NCI-H146 treated with DMSO at 0.1 percent for 48 hours (cell line): ENCODE measurements at regions not wholly inside any gene's neighbourhood (a gene's known extent, or its start where the extent isn't known, plus 50 kb on each side); places are given as distances from the start of the nearest gene placed in this dataset.
"Not testable (repeated sequence)": the region's sequence is repeated elsewhere in the genome, so short reads cannot be mapped to it uniquely, and the experiment has no call there.

ENCODE experiments used
- DNase-seq: peaks from one replicate; lab custom pipeline; 2025; ENCODE audit not compliant: unreplicated experiment; lab: John Stamatoyannopoulos, UW

GRCh38 chr12:69179786-69180185 lies 59.6 kb upstream of the CPSF6 start:
- DNase-seq: no peak

GRCh38 chr12:69187572-69187971 lies 51.8 kb upstream of the CPSF6 start:
- DNase-seq: not testable (repeated sequence)

GRCh38 chr12:69189378-69189978 lies 49.9 kb upstream of the CPSF6 start:
- DNase-seq: no peak
